LNCaP clone FGC (cell line): ENCODE measurements at regions not wholly inside any gene's neighbourhood (a gene's known extent, or its start where the extent isn't known, plus 50 kb on each side); places are given as distances from the start of the nearest gene placed in this dataset.
"Not testable (repeated sequence)": the region's sequence is repeated elsewhere in the genome, so short reads cannot be mapped to it uniquely, and the experiment has no call there.

Source experiments
- DNase-seq: peaks from one replicate; pipeline ENCODE4 v3.0.0-alpha.2; 2011; ENCODE audit warnings: low read depth
- H3K4me3 ChIP-seq: 2 replicates; pipeline ENCODE4 v1.5.1; 2011; ENCODE audit warnings: mild to moderate bottlenecking, low read depth, low read length, control low read depth
- TF ChIP-seq, protein P1 (sequence below): IDR thresholded peaks from 2 replicates; pipeline ENCODE4 v1.5.1; 2012; ENCODE audit warnings: mild to moderate bottlenecking; ENCODE audit not compliant: control insufficient read depth, insufficient read depth; ENCODE audit errors: extremely low read depth

DNA sequence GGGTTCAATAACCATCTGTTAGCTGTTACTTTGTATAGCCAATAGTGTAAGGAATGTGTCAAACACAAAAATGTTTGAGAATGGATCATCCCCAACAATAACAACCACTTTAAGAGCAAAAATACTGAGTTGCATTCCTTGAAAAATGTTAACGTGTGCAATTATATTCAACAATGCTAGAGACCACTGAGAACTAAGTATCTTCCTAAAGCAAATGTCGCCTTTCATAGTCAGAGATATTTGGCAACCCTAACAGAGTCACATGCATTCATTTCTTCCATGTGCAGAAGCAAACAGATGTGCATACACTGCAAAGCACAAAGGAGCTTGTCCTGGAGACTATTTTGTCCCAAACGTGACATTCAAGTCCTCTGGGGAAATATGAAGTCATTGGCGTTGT, 448.6 kb downstream of the GJA1 start:
- DNase-seq: no peak
- TF ChIP-seq, protein P1, sequence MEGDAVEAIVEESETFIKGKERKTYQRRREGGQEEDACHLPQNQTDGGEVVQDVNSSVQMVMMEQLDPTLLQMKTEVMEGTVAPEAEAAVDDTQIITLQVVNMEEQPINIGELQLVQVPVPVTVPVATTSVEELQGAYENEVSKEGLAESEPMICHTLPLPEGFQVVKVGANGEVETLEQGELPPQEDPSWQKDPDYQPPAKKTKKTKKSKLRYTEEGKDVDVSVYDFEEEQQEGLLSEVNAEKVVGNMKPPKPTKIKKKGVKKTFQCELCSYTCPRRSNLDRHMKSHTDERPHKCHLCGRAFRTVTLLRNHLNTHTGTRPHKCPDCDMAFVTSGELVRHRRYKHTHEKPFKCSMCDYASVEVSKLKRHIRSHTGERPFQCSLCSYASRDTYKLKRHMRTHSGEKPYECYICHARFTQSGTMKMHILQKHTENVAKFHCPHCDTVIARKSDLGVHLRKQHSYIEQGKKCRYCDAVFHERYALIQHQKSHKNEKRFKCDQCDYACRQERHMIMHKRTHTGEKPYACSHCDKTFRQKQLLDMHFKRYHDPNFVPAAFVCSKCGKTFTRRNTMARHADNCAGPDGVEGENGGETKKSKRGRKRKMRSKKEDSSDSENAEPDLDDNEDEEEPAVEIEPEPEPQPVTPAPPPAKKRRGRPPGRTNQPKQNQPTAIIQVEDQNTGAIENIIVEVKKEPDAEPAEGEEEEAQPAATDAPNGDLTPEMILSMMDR: no peak
- no peak overlapping the region for H3K4me3 ChIP-seq

DNA sequence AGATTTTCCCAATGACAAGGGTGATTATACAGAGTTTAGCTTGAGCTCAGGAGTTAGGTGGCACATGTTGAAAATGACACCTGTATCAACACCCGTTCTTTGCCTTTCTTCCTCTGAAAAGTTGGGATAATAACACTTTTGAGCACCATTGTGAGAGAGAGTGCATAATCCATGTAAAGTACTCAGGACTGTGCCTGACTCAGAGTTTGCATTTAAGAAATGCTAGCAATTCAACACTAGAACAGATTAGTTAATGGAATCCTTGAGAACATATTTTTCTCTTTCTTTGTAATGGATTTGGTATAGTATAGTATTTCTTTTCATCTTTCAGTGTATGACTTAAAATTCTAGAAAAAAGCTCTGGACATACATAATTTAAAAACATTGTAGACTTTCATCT, 449.2 kb downstream of the GJA1 start:
- TF ChIP-seq, protein P1: no peak
- H3K4me3 ChIP-seq: no peak overlapping the region
- DNase-seq: no peak

DNA sequence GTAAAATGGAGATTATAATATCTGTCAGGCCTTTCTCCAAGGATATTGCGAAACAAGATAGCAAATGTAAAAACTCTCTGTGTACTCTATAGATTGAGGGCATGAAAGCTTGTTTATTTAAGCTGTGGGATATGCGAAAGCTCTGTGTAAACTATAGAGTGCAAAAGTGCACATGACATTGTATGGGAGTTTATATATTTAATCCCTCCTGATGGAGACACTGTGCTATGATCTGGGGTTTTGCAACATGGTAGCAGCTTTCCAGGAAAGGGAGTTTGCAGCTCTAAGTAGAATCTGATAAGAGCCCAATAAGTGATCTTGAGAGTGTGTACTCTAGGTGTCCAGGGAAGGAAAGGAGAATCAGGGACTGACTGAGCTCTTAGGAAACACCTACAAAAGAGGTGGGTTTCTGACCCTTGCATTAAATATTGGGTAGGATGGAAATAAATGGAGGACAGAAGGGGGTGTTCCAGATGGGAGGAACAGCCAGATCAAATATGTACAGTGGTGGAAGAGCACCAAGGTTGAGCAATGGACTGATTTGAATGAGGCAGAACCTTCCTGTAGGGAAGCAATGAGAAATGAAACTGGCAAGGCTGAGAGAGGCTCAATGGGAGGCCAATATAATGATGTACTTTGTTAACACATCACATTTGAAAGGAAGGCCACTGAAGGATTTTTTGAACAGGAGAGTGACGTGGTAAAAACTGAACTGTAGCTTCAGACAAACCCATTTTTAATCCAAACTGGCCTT, 450.1 kb downstream of the GJA1 start:
- H3K4me3 ChIP-seq: no peak overlapping the region
- peak; percentile 84 for DNase-seq
- TF ChIP-seq, protein P1: no peak

DNA sequence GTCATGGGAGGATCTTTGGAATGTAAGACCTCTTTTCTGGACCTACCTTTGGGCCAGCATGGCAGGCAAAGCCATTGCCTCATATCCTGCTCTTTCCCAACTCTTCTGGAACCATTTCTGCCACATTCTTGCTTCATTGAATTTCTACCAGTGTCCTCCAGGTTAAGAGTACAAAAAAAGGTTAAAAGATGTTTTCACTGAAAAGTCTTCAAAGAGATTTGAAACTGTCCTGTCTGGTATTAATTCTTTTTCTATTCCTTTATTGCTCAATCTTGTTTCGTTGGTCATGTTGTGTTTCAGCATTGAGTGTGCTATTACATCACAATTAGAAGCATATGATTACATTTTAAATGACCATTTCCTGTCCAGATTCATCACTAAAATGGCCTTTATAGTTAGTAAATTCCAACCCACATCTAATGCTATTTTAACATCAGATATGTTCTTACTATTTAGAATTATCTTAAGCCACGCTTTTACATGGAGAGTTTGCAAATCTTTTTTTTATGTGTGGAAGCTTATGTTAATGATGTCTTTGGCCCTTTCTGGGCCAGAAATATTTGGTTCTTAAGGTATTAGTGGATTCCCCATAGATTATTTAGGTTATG, 450.9 kb downstream of the GJA1 start:
- no peak overlapping the region for H3K4me3 ChIP-seq
- no peak for DNase-seq
- TF ChIP-seq, protein P1: no peak

DNA sequence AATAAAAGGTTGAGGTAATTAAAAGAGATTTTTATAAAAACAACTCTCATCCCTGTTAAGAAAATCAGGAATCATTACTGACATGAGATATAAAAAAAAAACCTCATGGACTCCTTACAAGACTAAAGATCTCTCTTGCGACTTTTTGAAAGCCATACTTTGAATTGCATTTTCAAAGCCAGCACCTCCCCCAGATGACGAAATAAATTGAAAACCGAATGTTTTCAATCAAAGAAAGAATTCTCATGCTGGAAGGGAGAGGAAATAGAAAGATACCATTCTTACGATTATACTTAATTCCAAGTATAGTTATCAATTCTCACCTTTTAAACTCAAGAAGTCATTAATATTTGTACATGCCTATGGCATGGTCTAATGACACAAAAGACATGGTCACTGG, 452.3 kb downstream of the GJA1 start:
- DNase-seq: no peak
- no peak overlapping the region for H3K4me3 ChIP-seq
- TF ChIP-seq, protein P1: no peak

DNA sequence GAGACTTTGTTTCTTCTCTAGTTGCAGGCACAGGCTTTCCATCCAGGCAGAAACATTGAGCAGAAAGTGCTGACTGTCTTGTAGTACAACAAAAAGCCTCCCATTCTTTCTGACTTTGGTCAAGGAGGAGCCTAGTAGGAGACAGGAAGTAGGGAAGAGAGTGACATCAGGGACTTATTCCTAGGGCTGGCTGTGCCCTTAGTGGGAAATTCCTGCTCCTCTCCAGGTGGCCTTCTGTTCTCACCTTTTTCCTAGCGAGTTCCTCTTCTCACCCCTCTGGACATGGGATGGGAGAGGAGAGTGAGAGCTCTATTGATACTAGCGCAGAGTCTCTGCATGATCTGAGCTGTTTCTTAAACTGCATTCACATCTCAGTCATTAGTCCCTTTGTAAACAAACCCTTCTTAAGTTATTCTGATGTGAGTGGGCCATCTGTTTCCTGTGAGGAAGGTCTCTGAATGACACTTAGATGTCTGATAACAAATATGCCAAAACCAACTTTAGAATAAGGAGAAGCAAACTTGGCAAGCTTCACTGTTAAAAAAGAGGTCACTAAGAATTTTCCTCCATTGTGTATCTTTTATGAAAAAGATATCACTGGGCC, 455.0 kb downstream of the GJA1 start:
- TF ChIP-seq, protein P1: no peak
- no peak overlapping the region for H3K4me3 ChIP-seq
- no peak for DNase-seq

DNA sequence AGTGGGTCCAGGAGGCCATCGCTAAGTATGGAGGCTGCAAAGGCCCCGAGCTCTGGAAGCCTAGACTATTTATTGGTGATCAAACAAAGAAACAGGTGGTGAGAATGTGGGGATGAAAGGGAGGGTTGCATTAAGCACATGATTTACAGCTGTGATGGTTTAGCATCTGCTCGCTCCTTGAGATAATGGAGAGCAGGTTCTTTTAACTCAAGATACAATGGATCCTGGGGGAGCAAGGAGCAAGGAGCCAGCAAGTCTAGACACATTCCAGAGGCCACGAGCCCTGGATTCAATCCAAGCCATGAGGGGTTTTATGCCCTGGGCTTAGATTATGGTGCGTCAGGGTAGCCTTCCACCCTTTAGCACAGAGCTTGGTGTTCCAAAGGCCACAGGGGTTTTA, 460.3 kb downstream of the GJA1 start:
- not testable (repeated sequence) for H3K4me3 ChIP-seq, DNase-seq
